GM21576 (cell line): ENCODE measurements at regions not wholly inside any gene's neighbourhood (a gene's known extent, or its start where the extent isn't known, plus 50 kb on each side); places are given as distances from the start of the nearest gene placed in this dataset.

Experiments used
- ATAC-seq: cut with Tn5 transposase; IDR thresholded peaks from one replicate; pipeline ENCODE4 v1.9.1; 2021; ENCODE audit warnings: mild to moderate bottlenecking, moderate library complexity; ENCODE audit not compliant: unreplicated experiment

GRCh38 chr2:30367232-30368070 lies 79.6 kb upstream of the LCLAT1 start:
- ATAC-seq: no peak

DNA sequence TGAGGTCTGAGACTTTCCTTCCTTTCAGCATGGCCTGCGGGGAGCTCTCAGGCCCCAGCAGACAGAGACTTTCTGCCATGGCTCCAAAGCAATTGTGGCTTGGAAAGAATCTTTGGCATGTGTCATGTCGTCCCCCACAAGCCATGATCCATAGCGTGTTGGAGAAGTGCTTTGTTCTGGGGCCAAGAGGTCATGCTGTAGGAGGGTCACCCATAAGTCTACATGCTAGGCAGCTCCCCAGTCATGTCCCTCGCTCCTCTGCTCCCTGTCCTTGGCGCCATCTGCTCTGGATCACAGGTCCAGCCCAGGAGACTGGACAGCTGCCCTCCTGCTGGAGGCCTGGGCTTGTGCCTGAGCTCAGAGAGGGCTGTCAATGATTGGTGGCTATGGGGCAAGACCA lies 78.8 kb upstream of the LCLAT1 start:
- no peak for ATAC-seq

DNA sequence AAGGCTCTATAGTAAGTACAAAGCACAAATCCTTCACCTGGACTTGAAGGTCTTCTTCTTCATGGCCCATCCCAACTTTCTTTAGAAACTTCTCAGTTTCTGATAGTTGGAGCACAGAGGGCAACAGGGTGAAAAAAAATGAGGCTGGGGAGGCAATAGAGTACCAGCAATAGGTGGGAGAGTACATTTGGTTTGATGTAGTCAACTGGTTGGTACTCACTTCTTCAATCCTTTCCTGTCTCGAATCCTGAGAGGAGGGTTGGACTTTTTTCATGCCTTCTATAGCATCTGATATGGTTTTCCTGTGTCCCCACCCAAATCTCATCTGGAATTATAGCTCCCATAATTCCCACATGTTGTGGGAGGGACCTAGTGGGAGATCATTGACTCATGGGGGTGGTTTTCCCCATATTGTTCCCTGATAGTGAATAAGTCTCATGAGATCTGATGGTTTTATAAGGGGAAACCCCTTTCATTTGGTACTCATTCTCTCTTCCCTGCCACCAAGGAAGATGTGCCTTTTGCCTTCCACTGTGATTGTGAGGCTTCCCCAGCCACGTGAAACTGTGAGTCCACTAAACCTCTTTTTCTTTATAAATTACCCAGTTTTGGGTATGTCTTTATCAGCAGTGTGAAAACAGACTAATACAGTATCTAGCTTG lies 75.9 kb upstream of the LCLAT1 start:
- no peak for ATAC-seq

DNA sequence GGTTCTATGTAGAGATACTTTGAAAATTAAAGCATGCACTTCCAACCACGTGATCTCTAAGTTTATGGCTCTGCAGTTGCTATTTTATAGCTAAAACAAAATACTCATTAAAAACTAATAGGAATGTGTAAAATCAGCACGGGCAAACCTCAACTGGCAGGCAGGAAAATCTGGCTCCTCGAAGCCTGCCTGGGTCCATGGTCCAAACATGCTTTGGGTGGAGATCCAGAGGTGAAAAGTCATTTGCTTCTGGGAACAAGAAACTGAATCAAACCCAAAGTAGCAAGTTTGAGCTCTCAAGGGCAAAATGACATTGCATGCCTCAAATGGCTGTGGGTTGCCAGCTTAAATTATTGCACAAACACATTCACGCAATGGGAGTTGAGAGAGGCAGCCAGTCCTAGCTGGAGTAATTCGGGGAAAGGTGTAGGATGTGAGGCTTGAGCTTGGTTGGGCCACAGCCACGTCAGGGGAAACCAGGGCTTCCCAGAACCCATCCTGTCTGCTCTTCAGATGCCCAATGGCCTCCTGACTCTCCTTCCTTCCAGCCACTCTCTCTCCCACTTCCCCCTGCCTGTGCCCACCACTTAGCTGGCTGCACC lies 75.2 kb upstream of the LCLAT1 start:
- ATAC-seq: no peak

DNA sequence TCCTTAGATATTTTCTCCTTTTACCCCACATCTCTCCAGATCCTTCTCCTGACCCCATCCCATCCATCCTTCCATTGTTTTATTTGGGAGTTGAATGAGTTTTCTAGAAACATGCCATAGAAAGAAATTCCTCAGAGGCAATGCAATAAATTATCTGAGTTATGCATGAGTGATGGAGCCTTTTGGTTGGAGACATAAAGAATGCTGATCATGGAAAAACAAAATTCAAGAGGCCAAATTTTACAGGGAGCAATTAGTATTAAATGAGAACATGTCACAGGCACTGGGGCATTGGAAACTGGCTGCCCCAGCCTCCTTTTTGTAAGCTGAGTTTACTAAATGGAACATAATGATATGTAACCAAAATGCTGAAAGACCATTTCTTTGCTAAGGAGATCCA lies 74.2 kb upstream of the LCLAT1 start:
- no peak for ATAC-seq

DNA sequence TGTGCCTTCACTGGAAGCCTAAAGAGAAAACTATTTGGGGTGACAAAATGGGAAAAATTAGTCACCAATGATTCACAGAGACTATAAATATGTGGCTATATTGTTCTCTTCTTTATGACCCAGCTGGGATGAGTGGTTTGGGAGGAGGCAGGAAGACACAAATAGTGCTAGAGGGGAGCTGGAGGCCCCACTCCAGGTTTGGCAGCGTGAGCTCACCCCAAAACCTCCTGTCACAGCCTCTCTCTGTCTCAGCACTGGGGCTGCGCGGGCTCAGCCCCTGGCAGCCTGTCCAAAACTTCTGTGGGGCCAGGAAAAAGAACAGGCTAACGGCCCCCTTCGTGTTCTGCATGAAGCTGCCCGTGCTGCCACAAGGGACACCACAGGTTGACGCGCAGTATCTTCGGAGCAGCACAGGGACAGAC lies 73.2 kb upstream of the LCLAT1 start:
- no peak for ATAC-seq

DNA sequence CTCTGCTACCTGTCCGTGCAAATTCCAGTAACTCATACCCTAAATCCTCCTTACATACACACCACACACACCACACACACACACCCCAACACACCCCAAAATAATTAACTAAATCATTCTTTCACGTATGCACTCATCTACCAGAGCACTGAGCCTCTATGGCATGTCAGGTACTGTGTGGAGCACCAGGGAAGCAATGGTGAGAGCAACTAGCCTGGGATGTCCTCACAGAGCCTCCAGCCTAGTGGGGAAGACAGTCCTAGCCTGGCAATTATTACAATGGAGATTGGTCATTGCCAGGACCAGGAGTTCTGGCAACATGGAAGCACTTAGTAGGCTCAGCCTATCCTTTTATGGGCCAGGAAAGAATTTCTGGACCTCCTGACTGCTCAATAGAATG lies 72.7 kb upstream of the LCLAT1 start:
- ATAC-seq: no peak

DNA sequence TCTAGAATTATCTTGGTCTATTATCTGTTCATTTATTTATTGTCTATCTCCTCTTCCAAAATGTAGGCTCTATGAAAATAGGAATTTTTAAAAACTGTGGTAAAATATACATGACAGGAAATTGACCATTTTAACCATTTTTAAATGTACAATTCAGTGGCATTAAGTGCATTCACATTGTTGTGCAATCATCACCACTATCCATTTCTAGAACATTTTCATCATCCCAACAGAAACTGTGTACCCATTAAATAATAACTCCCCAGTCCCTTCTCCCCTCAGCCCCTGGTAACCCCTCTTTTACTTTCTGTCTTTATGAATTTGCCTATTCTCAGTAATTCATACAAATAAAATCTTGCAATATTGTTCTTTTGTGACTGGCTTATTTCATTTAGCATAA lies 71.1 kb upstream of the LCLAT1 start:
- no peak for ATAC-seq

- no peak for ATAC-seq
These were observed 67.6 kb upstream of the LCLAT1 start for GRCh38 chr2:30379481-30379880.

DNA sequence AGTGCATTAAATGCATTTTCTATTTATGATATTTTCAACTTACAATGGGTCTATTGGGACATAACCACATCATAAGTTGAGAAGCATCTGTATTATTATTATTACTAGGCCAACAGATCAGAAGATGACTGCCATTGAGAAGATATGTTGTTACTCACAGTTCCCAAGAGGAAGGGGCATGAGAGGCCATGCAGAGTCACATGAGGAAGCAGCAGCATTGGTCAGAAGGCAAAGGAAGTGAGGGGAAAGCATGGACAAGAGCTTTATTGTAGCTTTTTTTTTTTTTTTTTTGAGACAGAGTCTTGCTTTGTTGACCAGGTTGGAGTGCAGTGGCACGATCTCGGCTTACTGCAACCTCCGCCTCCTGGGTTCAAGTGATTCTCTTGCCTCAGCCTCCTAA lies 66.2 kb upstream of the LCLAT1 start:
- ATAC-seq: no peak

DNA sequence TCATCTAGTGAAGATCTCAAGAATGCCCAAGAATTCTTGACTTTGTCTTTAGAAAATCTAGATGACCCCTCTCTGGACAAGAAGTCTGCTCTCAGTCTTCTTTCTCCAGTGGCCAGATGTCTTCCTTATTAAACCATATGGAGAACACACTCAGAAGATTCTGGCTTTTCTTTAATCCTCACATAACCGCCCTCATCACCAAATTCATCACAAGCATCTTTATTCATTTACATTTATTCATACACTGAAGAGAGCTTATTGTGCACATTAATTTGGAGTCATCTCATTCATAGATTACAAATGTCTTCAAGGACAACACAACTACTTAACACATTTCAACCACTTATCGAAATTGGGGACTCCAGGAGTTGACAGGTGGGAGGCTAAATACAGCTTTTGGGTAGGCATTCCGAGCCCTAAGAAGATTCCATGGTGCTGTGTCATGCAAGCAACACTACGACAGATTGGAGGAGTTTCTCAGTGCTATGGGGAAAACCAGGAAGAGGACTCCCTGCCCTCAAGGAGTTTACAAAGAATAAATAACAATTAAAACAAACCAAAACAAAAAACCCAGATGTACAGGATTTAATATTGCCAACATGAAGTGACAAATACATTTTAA lies 64.8 kb upstream of the LCLAT1 start:
- no peak for ATAC-seq

DNA sequence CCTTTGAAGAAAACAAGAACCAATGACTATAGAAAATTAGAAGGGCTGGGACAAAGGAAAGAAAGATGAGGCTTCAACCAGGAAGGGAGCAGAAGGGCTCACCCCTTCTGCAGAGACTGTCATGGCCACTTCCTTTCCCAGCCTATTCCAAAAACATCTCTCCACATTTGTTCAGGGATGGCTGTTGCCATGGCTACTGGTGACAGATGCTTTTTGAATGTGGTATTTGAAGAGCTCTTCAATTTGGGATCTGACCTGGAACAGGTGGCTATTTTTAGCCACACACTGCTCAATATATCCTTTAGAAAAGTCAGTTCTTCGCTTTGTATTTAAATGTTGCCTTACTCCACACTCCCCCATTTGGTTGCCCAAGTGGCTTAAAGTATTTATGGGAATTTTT lies 64.1 kb upstream of the LCLAT1 start:
- ATAC-seq: no peak

DNA sequence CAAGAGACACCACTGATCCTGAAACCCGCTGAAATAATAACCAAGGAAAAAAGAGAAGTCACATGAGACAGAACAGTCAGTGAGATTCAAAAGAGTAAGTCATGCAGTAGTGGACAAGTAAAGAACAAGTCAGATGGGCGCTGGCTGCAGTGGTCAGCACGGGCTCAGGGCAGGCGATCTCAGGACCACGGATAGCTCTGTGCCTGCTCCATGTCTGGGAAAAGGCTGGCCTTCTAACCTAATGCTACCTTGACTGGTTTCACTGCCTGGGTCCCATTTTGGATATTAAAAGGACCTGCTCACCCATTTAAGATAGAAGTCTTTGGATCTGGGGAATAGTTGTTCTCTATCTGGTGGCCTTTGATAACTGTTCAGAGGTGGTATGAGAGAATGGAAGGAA lies 61.7 kb upstream of the LCLAT1 start:
- no peak for ATAC-seq

- no peak for ATAC-seq
These were observed 54.9 kb upstream of the LCLAT1 start for GRCh38 chr2:30392097-30392496.

- ATAC-seq: no peak
These were observed 53.5 kb upstream of the LCLAT1 start for GRCh38 chr2:30393510-30393909.

DNA sequence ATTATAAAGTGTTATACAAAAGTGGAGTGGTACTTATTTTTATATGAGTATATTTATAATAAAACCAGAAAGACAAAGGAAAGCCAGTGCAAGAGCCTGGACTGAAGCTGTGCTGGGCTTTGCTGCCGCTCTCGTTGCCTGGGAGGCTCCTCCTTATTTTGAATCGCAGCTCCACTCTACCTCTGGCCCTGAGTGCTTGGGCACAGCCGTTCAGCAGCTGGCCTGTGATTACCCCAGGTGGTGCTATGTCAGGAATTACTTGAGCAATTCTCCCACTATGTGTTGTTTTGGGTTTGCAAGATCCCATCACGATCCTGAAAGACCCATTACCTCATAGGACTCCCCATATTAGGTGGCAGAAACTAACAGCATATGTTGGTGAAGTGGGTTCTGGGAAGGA lies 53.0 kb upstream of the LCLAT1 start:
- no peak for ATAC-seq

- ATAC-seq: no peak
These were observed 50.4 kb upstream of the LCLAT1 start for GRCh38 chr2:30396436-30397232.
